GM21619 (cell line): ENCODE measurements at regions not wholly inside any gene's neighbourhood (a gene's known extent, or its start where the extent isn't known, plus 50 kb on each side); places are given as distances from the start of the nearest gene placed in this dataset.

Experiments
- ATAC-seq: cut with Tn5 transposase; IDR thresholded peaks from one replicate; pipeline ENCODE4 v1.9.1; 2021; ENCODE audit not compliant: unreplicated experiment

- no peak for ATAC-seq
These were observed 600.9 kb downstream of the CCDC171 start for GRCh38 chr9:16153741-16154140.

- no peak for ATAC-seq
These were observed 601.8 kb downstream of the CCDC171 start for GRCh38 chr9:16154521-16155078.

- ATAC-seq, result no peak
These were observed 603.0 kb downstream of the CCDC171 start for GRCh38 chr9:16155878-16156277.

- no peak for ATAC-seq
These were observed 604.4 kb downstream of the CCDC171 start for GRCh38 chr9:16157216-16157615.

- ATAC-seq, result no peak
These were observed 604.8 kb downstream of the CCDC171 start for GRCh38 chr9:16157651-16158050.

- no peak for ATAC-seq
These were observed 605.2 kb downstream of the CCDC171 start for GRCh38 chr9:16158093-16158492.

- no peak for ATAC-seq
These were observed 608.6 kb downstream of the CCDC171 start for GRCh38 chr9:16161483-16161882.

GRCh38 chr9:16170119-16170518 lies 617.3 kb downstream of the CCDC171 start:
- ATAC-seq, result no peak

- no peak for ATAC-seq
These were observed 619.1 kb downstream of the CCDC171 start for GRCh38 chr9:16171911-16172310.

GRCh38 chr9:16172796-16173195 lies 620.0 kb downstream of the CCDC171 start:
- no peak for ATAC-seq

- ATAC-seq, result no peak
These were observed 622.1 kb downstream of the CCDC171 start for GRCh38 chr9:16174915-16175314.

- no peak for ATAC-seq
These were observed 622.6 kb downstream of the CCDC171 start for GRCh38 chr9:16175461-16175860.

GRCh38 chr9:16178294-16178693 lies 625.5 kb downstream of the CCDC171 start:
- ATAC-seq, result no peak

GRCh38 chr9:16179566-16179965 lies 626.7 kb downstream of the CCDC171 start:
- ATAC-seq, result no peak

- no peak for ATAC-seq
These were observed 627.2 kb downstream of the CCDC171 start for GRCh38 chr9:16180091-16180490.

GRCh38 chr9:16180546-16180945 lies 627.7 kb downstream of the CCDC171 start:
- no peak for ATAC-seq

- no peak for ATAC-seq
These were observed 628.7 kb downstream of the CCDC171 start for GRCh38 chr9:16181539-16181938.

- no peak for ATAC-seq
These were observed 629.9 kb downstream of the CCDC171 start for GRCh38 chr9:16182784-16183183.

GRCh38 chr9:16184964-16185646 lies 632.3 kb downstream of the CCDC171 start:
- ATAC-seq, result no peak

- no peak for ATAC-seq
These were observed 638.3 kb downstream of the CCDC171 start for GRCh38 chr9:16191191-16191590.

- ATAC-seq, result no peak
These were observed 639.0 kb downstream of the CCDC171 start for GRCh38 chr9:16191691-16192402.

GRCh38 chr9:16192403-16193017 lies 639.7 kb downstream of the CCDC171 start:
- ATAC-seq, result no peak
